GM23338 (cell line): ENCODE measurements at regions not wholly inside any gene's neighbourhood (a gene's known extent, or its start where the extent isn't known, plus 50 kb on each side); places are given as distances from the start of the nearest gene placed in this dataset.

ENCODE experiments used
- ATAC-seq: fragments of 200-7000 bp; cut with Tn5 transposase; 3 replicates; pipeline ENCODE4 v1.9.1; 2020
- DNase-seq: peaks from one replicate; pipeline ENCODE4 v3.0.0-alpha.2; 2015; ENCODE audit warnings: low spot score
- H2AFZ ChIP-seq: fragments of 200-600 bp; sonication (generic); 2 replicates; pipeline ENCODE4 v1.8.0; 2016; ENCODE audit warnings: antibody characterized with exemption, mild to moderate bottlenecking, moderate library complexity
- H3F3A ChIP-seq: fragments of 200-600 bp; sonication (generic); replicated peaks from 2 replicates; pipeline ENCODE4 v1.8.0; 2017; ENCODE audit warnings: antibody characterized with exemption, mixed run types, low read depth
- H3K27ac ChIP-seq: fragments of 200-600 bp; sonication (generic); 2 replicates; pipeline ENCODE4 v1.6.1; 2016; ENCODE audit warnings: low read depth
- H3K27me3 ChIP-seq: fragments of 200-600 bp; sonication (generic); 2 replicates; pipeline ENCODE4 v1.8.0; 2016; ENCODE audit warnings: mild to moderate bottlenecking, mixed run types, moderate library complexity; ENCODE audit not compliant: insufficient read depth
- H3K36me3 ChIP-seq: fragments of 200-600 bp; sonication (generic); 2 replicates; pipeline ENCODE4 v1.8.0; 2016; ENCODE audit warnings: mild to moderate bottlenecking; ENCODE audit not compliant: insufficient read depth
- H3K4me1 ChIP-seq: fragments of 200-600 bp; sonication (generic); 2 replicates; pipeline ENCODE4 v1.8.0; 2016; ENCODE audit warnings: mild to moderate bottlenecking, moderate library complexity; ENCODE audit not compliant: insufficient read depth
- H3K4me2 ChIP-seq: fragments of 200-600 bp; sonication (generic); 2 replicates; pipeline ENCODE4 v1.7.1; 2017; ENCODE audit warnings: mixed run types
- H3K4me3 ChIP-seq: fragments of 200-600 bp; sonication (generic); 2 replicates; pipeline ENCODE4 v1.6.1; 2016; ENCODE audit warnings: mixed run types
- H3K79me2 ChIP-seq: fragments of 200-600 bp; sonication (generic); replicated peaks from 2 replicates; pipeline ENCODE4 v1.8.0; 2017; ENCODE audit warnings: mild to moderate bottlenecking; ENCODE audit not compliant: insufficient read depth
- H3K9me2 ChIP-seq: fragments of 200-600 bp; sonication (generic); 2 replicates; pipeline ENCODE4 v1.8.0; 2017; ENCODE audit not compliant: insufficient read depth
- H4K20me1 ChIP-seq: fragments of 200-600 bp; sonication (generic); replicated peaks from 2 replicates; pipeline ENCODE4 v1.8.0; 2017; ENCODE audit warnings: mild to moderate bottlenecking; ENCODE audit not compliant: insufficient read depth
- H3K27ac Mint-ChIP-seq: 2 replicates; pipeline ENCODE4 v1.8.0; 2020; ENCODE audit warnings: inconsistent platforms, mild to moderate bottlenecking, moderate library complexity, mixed read lengths
- H3K27me3 Mint-ChIP-seq: 3 replicates; pipeline ENCODE4 v1.8.0; 2022; ENCODE audit warnings: low read depth, mild to moderate bottlenecking, moderate library complexity, mixed read lengths, inconsistent platforms; ENCODE audit not compliant: insufficient read depth, poor library complexity
- H3K36me3 Mint-ChIP-seq: 3 replicates; pipeline ENCODE4 v1.8.0; 2021; ENCODE audit warnings: low read depth, mild to moderate bottlenecking, inconsistent platforms, moderate library complexity, mixed read lengths
- H3K4me1 Mint-ChIP-seq: 3 replicates; pipeline ENCODE4 v1.8.0; 2020; ENCODE audit warnings: mild to moderate bottlenecking, inconsistent platforms, mixed read lengths
- H3K4me3 Mint-ChIP-seq: 3 replicates; pipeline ENCODE4 v1.8.0; 2021; ENCODE audit warnings: moderate library complexity, mild to moderate bottlenecking, inconsistent platforms, mixed read lengths
- H3K9me3 Mint-ChIP-seq: 3 replicates; pipeline ENCODE4 v1.8.0; 2020; ENCODE audit warnings: moderate library complexity, mild to moderate bottlenecking, inconsistent platforms, mixed read lengths
- CREB1 ChIP-seq: fragments of 250-450 bp; sonication (Bioruptor Pico); IDR thresholded peaks from 2 replicates; pipeline ENCODE4 v1.5.0; 2020; ENCODE audit warnings: low read depth, mild to moderate bottlenecking, moderate library complexity
- CTCF ChIP-seq, 2 experiments: fragments of 200-600 bp in 1 of 2; sonication (generic) in 1 of 2; conservative IDR thresholded peaks; 2 replicates each; pipeline versions ENCODE4 v1.5.1 to v1.6.1; 2016 to 2017; ENCODE audit warnings: antibody characterized with exemption in 2 of 2, low read depth in 2 of 2, mild to moderate bottlenecking in 2 of 2, moderate library complexity in 1 of 2
- ETS1 ChIP-seq: IDR thresholded peaks from 2 replicates; pipeline ENCODE4 v1.6.1; 2016; ENCODE audit warnings: antibody characterized with exemption
- EZH2phosphoT487 ChIP-seq: fragments of 200-600 bp; sonication (generic); IDR thresholded peaks from one replicate; pipeline ENCODE4 v1.8.1; 2018; ENCODE audit warnings: antibody characterized with exemption; ENCODE audit not compliant: unreplicated experiment
- JUNB ChIP-seq: IDR thresholded peaks from one replicate; pipeline ENCODE4 v1.6.1; 2016; ENCODE audit warnings: antibody characterized with exemption; ENCODE audit not compliant: unreplicated experiment
- NANOG ChIP-seq: IDR thresholded peaks from 2 replicates; pipeline ENCODE4 v1.6.1; 2016; ENCODE audit warnings: antibody characterized with exemption, borderline replicate concordance
- STAT1 ChIP-seq: IDR thresholded peaks from one replicate; pipeline ENCODE4 v1.6.1; 2016; ENCODE audit warnings: antibody characterized with exemption; ENCODE audit not compliant: unreplicated experiment
- ZNF462 ChIP-seq: fragments of 250-450 bp; sonication (Bioruptor Pico); IDR thresholded peaks from 2 replicates; pipeline ENCODE4 v1.5.0; 2020; ENCODE audit warnings: mild to moderate bottlenecking, moderate library complexity

- TF ChIP-seq ZNF462 (CRISPR knock-in tag) (no peak), ETS1 (no peak), EZH2phosphoT487 (no peak), CREB1 (CRISPR knock-in tag) (no peak), JUNB (no peak), NANOG (no peak), STAT1 (no peak)
Measured at GRCh38 chr2:150230004-150230403, 257.5 kb downstream of the RND3 start (continued).

- H3F3A ChIP-seq = no peaks in the 10 kb centered on the region
- no peaks in the 10 kb centered on the region for H3K4me1 ChIP-seq
- Mint-ChIP-seq H3K27me3 (peaks cover 2% of the 10 kb centered on the region), H3K27ac (no peak overlapping the region), H3K4me1 (peaks cover 1% of the 10 kb centered on the region; the same call in 2 of the 3 replicates), H3K36me3 (0 out of 3 replicates have a peak, but pooled peaks cover 3% of the 10 kb centered on the region), H3K9me3 (no peaks in the 10 kb centered on the region), H3K4me3 (no peak overlapping the region)
- H3K9me2 ChIP-seq = peaks cover 12% of the 10 kb centered on the region
- DNase-seq = no peak
- no peaks in the 10 kb centered on the region for H3K79me2 ChIP-seq
- no peaks in the 10 kb centered on the region for H4K20me1 ChIP-seq
- no peak overlapping the region for H3K4me2 ChIP-seq
- ATAC-seq = no peak
- no peaks in the 10 kb centered on the region for H3K27me3 ChIP-seq
- no peak overlapping the region for H3K4me3 ChIP-seq
- H3K27ac ChIP-seq = no peak overlapping the region
- no peaks in the 10 kb centered on the region for H3K36me3 ChIP-seq
- no peak overlapping the region for H2AFZ ChIP-seq
- no peak for TF ChIP-seq CTCF (conservative IDR thresholded peaks at IDR 0.05; ENCODE audit: low read depth in 2 of 2)
- TF ChIP-seq ZNF462 (CRISPR knock-in tag) = no peak
Measured at GRCh38 chr2:150228936-150229335, 258.5 kb downstream of the RND3 start.
